PC-3 (cell line): ENCODE measurements at regions not wholly inside any gene's neighbourhood (a gene's known extent, or its start where the extent isn't known, plus 50 kb on each side); places are given as distances from the start of the nearest gene placed in this dataset.
"Not testable (repeated sequence)": the region's sequence is repeated elsewhere in the genome, so short reads cannot be mapped to it uniquely, and the experiment has no call there.

Experiments
- ATAC-seq: fragments of 200-7000 bp; cut with Tn5 transposase; 2 replicates; pipeline ENCODE4 v1.9.1; 2020; ENCODE audit warnings: mild to moderate bottlenecking, moderate library complexity
- BruUV-seq: library from RNA; stranded (reverse); fragments of 400-500 nt; replicated peaks from 2 replicates; lab custom pipeline; 2021; lab: Mats Ljungman, UMichigan
- CTCF ChIA-PET: fragments of 300-600 bp; sonication (Branson Sonifier 250); formaldehyde crosslinking; loops from one replicate; lab custom pipeline; 2022; ENCODE audit warnings: antibody characterized with exemption; lab: Charles Lee
- POLR2A ChIA-PET: fragments of 300-600 bp; sonication (Branson Sonifier 250); formaldehyde crosslinking; loops from one replicate; lab custom pipeline; 2022; ENCODE audit warnings: antibody characterized with exemption; ENCODE audit not compliant: unreplicated experiment; lab: Charles Lee
- DNase-seq: peaks from one replicate; pipeline ENCODE4 v3.0.0-alpha.2; 2015
- H2AFZ ChIP-seq: fragments of 300-600 bp; sonication (generic); 2 replicates; pipeline ENCODE4 v1.6.0; 2016; ENCODE audit warnings: antibody characterized with exemption, low read length
- H3F3A ChIP-seq: fragments of 300-600 bp; sonication (generic); one replicate; pipeline ENCODE4 v1.6.0; 2017; ENCODE audit warnings: antibody characterized with exemption, low read length, control low read depth, mild to moderate bottlenecking; ENCODE audit not compliant: unreplicated experiment
- H3K27ac ChIP-seq: fragments of 300-600 bp; sonication (generic); 2 replicates; pipeline ENCODE4 v1.5.1; 2016; ENCODE audit warnings: mild to moderate bottlenecking, low read length
- H3K27me3 ChIP-seq: fragments of 300-600 bp; sonication (generic); 2 replicates; pipeline ENCODE4 v1.6.1; 2016; ENCODE audit warnings: low read length, mixed read lengths
- H3K36me3 ChIP-seq: fragments of 300-600 bp; sonication (generic); 2 replicates; pipeline ENCODE4 v1.6.1; 2016; ENCODE audit warnings: low read depth, mixed run types, low read length, mixed read lengths
- H3K4me1 ChIP-seq: fragments of 300-600 bp; sonication (generic); 2 replicates; pipeline ENCODE4 v1.5.1; 2016; ENCODE audit warnings: low read length; ENCODE audit not compliant: insufficient read depth
- H3K4me2 ChIP-seq: fragments of 300-600 bp; sonication (generic); 2 replicates; pipeline ENCODE4 v1.6.0; 2016; ENCODE audit warnings: low read length
- H3K4me3 ChIP-seq: fragments of 300-600 bp; sonication (generic); 2 replicates; pipeline ENCODE4 v1.5.1; 2016; ENCODE audit warnings: mild to moderate bottlenecking, low read length, mixed read lengths
- H3K79me2 ChIP-seq: fragments of 300-600 bp; sonication (generic); 2 replicates; pipeline ENCODE4 v1.6.1; 2017; ENCODE audit warnings: low read length, mixed read lengths
- H3K9ac ChIP-seq: fragments of 300-600 bp; sonication (generic); 2 replicates; pipeline ENCODE4 v1.6.0; 2016; ENCODE audit warnings: mild to moderate bottlenecking, low read length
- H3K9me2 ChIP-seq: fragments of 300-600 bp; sonication (generic); replicated peaks from 2 replicates; pipeline ENCODE4 v1.6.1; 2016; ENCODE audit warnings: mixed run types, low read length, mixed read lengths
- H3K9me3 ChIP-seq: fragments of 300-600 bp; sonication (generic); 2 replicates; pipeline ENCODE4 v1.6.1; 2016; ENCODE audit warnings: low read length, mixed read lengths
- H4K20me1 ChIP-seq: fragments of 300-600 bp; sonication (generic); 2 replicates; pipeline ENCODE4 v1.6.1; 2016; ENCODE audit warnings: low read length, mixed read lengths
- EZH2 ChIP-seq: fragments of 300-600 bp; sonication (generic); IDR thresholded peaks from one replicate; pipeline ENCODE4 v1.6.1; 2017; ENCODE audit warnings: antibody characterized with exemption, mild to moderate bottlenecking, low read length; ENCODE audit not compliant: unreplicated experiment
- EZH2phosphoT487 ChIP-seq: fragments of 300-600 bp; sonication (generic); IDR thresholded peaks from 2 replicates; pipeline ENCODE4 v1.6.1; 2018; ENCODE audit warnings: mild to moderate bottlenecking, antibody characterized with exemption, low read length, borderline replicate concordance
- intact Hi-C: fragments of 100-400 bp; cut with micrococcal nuclease; formaldehyde crosslinking; loops from 2 replicates; pipeline ENCODE4 v1.9.0; 2023
- TF ChIP-seq, protein P1 (sequence below): fragments of 300-600 bp; sonication (generic); conservative IDR thresholded peaks from 2 replicates; pipeline ENCODE4 v1.5.1; 2017; ENCODE audit warnings: antibody characterized with exemption, low read depth, mild to moderate bottlenecking, low read length

DNA sequence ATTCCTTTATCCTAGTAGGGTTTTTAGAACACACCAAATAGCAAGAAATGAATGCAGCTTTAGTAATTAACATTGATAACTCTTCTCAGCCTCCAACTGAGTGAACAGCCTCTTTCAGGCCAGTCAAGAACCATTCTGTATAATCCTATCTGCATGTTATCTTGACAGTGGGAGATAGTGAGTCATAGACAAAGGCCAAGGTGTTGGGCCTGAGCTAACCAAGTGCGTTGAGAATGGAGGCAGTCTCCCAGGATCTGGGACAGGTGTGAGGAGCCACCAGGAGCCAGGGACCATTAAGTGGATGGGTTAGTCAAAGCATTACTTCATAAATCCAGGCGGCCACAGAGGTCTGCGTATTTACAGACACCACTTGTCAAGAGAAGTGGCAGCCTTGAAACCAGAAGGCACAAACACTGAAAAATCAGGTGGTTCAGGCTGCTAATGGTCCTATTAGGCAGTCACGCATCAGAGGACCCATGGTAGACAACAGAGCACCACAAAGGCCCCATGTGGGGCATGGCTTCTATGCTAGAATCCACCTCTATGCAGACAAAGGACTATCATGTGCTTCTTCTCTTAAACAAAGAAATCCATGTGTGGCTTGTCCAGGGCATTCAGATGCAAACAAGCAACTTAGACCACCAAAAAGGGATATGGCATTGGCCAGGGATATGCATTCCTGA lies 409.7 kb upstream of the PIK3R1 start:
- intact Hi-C loops, result no loop called here
- CTCF ChIA-PET, result no interaction called here

GRCh38 chr5:67802766-67803165 lies 412.8 kb upstream of the PIK3R1 start:
- no peaks in the 10 kb centered on the region for H3K27me3 ChIP-seq
- BruUV-seq, result no TSS peak
- no peak for TF ChIP-seq EZH2phosphoT487
- no peak for TF ChIP-seq EZH2
- TF ChIP-seq, protein P1, sequence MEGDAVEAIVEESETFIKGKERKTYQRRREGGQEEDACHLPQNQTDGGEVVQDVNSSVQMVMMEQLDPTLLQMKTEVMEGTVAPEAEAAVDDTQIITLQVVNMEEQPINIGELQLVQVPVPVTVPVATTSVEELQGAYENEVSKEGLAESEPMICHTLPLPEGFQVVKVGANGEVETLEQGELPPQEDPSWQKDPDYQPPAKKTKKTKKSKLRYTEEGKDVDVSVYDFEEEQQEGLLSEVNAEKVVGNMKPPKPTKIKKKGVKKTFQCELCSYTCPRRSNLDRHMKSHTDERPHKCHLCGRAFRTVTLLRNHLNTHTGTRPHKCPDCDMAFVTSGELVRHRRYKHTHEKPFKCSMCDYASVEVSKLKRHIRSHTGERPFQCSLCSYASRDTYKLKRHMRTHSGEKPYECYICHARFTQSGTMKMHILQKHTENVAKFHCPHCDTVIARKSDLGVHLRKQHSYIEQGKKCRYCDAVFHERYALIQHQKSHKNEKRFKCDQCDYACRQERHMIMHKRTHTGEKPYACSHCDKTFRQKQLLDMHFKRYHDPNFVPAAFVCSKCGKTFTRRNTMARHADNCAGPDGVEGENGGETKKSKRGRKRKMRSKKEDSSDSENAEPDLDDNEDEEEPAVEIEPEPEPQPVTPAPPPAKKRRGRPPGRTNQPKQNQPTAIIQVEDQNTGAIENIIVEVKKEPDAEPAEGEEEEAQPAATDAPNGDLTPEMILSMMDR, result no peak
- DNase-seq (no peak), ATAC-seq (no peak)
- POLR2A ChIA-PET, result no interaction called here
- no peaks in the 10 kb centered on the region for H3K4me1 ChIP-seq
- no peak overlapping the region for H3K9ac ChIP-seq
- CTCF ChIA-PET, result no interaction called here
- H3K4me2 ChIP-seq, result no peak overlapping the region
- no peak overlapping the region for H2AFZ ChIP-seq
- no peaks in the 10 kb centered on the region for H3K79me2 ChIP-seq
- no peak overlapping the region for H3K27ac ChIP-seq
- no peak overlapping the region for H3K4me3 ChIP-seq
- no peaks in the 10 kb centered on the region for H3K36me3 ChIP-seq
- intact Hi-C loops, result no loop called here
- no peaks in the 10 kb centered on the region for H4K20me1 ChIP-seq
- no peaks in the 10 kb centered on the region for H3F3A ChIP-seq
- no peaks in the 10 kb centered on the region for H3K9me2 ChIP-seq
- H3K9me3 ChIP-seq, result no peaks in the 10 kb centered on the region

More for the DNA sequence above, 409.7 kb upstream of the PIK3R1 start:
- no peak for ATAC-seq
- no peaks in the 10 kb centered on the region for H3F3A ChIP-seq
- H3K27ac ChIP-seq, result no peak overlapping the region
- POLR2A ChIA-PET, result no interaction called here
- TF ChIP-seq EZH2phosphoT487 (no peak), EZH2 (no peak)
- TF ChIP-seq, protein P1, result no peak
- no peaks in the 10 kb centered on the region for H3K4me1 ChIP-seq
- no peak for DNase-seq
- H3K4me3 ChIP-seq, result no peak overlapping the region
- no peak overlapping the region for H3K4me2 ChIP-seq
- no peaks in the 10 kb centered on the region for H3K9me3 ChIP-seq
- no peak overlapping the region for H3K9ac ChIP-seq
- BruUV-seq, result no TSS peak
- H3K36me3 ChIP-seq, result no peaks in the 10 kb centered on the region
- no peaks in the 10 kb centered on the region for H3K79me2 ChIP-seq
- H3K27me3 ChIP-seq, result no peaks in the 10 kb centered on the region
- no peaks in the 10 kb centered on the region for H3K9me2 ChIP-seq
- no peak overlapping the region for H2AFZ ChIP-seq
- no peaks in the 10 kb centered on the region for H4K20me1 ChIP-seq

DNA sequence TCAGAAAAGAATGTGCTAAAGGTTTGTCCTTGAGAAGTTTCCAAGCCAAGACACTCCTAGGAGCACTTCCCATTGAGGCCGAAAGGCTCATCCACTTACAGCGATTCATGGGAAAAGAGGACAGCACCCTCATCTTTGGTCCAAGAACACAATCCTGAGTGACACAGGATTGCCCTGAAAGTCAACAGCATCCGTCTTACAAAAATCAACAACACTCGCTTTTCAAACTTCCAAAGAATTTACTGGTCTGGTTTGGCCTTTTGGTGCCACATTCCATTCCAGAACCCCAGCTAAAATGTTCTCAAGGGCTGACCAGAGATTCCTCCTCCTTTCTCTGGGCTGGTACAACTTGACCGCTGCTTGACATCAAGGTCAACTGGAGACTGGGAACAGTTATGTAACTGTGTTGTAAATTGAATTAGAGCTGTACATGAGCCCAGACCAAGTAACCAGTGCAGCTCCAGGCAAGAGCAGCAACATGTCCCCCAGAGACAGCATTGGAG lies 415.8 kb upstream of the PIK3R1 start:
- Histone ChIP-seq H3K9ac (no peak overlapping the region), H3K4me2 (no peak overlapping the region), H3K4me1 (no peaks in the 10 kb centered on the region), H3K36me3 (no peaks in the 10 kb centered on the region), H3K79me2 (no peaks in the 10 kb centered on the region), H3K4me3 (no peak overlapping the region), H3K9me3 (no peaks in the 10 kb centered on the region), H3K27ac (no peak overlapping the region), H3F3A (no peaks in the 10 kb centered on the region), H3K9me2 (no peaks in the 10 kb centered on the region), H2AFZ (no peak overlapping the region), H3K27me3 (no peaks in the 10 kb centered on the region), H4K20me1 (no peaks in the 10 kb centered on the region)
- no peak for TF ChIP-seq EZH2phosphoT487
- TF ChIP-seq, protein P1, result no peak
- no peak for TF ChIP-seq EZH2
- no peak for DNase-seq
- no TSS peak for BruUV-seq
- ChIA-PET POLR2A (no interaction called here), CTCF (no interaction called here)
- intact Hi-C loops, result no loop called here
- no peak for ATAC-seq

GRCh38 chr5:67798470-67798869 lies 417.1 kb upstream of the PIK3R1 start:
- CTCF ChIA-PET, H3K27me3 ChIP-seq, H3K27ac ChIP-seq, H4K20me1 ChIP-seq, H3F3A ChIP-seq, H3K79me2 ChIP-seq, H3K9ac ChIP-seq, H3K9me2 ChIP-seq, H3K4me1 ChIP-seq, intact Hi-C loops, BruUV-seq, H3K4me3 ChIP-seq, H3K36me3 ChIP-seq, H2AFZ ChIP-seq, POLR2A ChIA-PET, ATAC-seq, H3K4me2 ChIP-seq, H3K9me3 ChIP-seq, DNase-seq: not testable (repeated sequence)
